GM21576 (cell line): ENCODE measurements at regions not wholly inside any gene's neighbourhood (a gene's known extent, or its start where the extent isn't known, plus 50 kb on each side); places are given as distances from the start of the nearest gene placed in this dataset.
"Not testable (repeated sequence)": the region's sequence is repeated elsewhere in the genome, so short reads cannot be mapped to it uniquely, and the experiment has no call there.

ENCODE experiments used
- ATAC-seq: cut with Tn5 transposase; IDR thresholded peaks from one replicate; pipeline ENCODE4 v1.9.1; 2021; ENCODE audit warnings: mild to moderate bottlenecking, moderate library complexity; ENCODE audit not compliant: unreplicated experiment

GRCh38 chr6:14290041-14290771 lies 172.6 kb downstream of the CD83 start:
- no peak for ATAC-seq

DNA sequence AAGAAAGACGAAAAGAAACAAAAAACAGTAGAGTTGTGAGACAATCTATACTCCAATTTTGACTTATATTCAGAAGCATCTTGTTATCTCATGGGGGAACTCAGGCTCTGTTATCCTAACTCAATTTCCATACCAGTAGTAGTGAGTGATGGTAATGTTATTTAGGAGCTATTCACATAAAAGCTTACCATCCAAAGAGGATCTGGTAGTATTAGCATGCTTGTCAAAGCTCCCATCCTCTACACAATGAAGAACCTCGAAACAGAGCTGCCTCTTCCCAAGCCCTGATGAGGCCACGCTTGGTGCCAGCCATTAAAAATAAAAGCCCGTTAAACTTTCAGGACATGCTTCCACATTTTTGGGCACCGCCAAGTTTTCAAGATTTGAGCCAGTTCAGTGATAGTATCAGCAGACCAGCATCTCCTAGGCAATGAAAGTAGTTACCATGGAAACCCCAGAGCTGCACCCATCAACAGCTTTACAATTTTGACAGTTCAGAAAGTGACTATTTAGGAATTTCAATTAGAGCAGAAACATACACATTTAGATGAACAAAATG lies 173.3 kb downstream of the CD83 start:
- ATAC-seq: no peak

- no peak for ATAC-seq
These were observed 173.8 kb downstream of the CD83 start for GRCh38 chr6:14291331-14291730.

DNA sequence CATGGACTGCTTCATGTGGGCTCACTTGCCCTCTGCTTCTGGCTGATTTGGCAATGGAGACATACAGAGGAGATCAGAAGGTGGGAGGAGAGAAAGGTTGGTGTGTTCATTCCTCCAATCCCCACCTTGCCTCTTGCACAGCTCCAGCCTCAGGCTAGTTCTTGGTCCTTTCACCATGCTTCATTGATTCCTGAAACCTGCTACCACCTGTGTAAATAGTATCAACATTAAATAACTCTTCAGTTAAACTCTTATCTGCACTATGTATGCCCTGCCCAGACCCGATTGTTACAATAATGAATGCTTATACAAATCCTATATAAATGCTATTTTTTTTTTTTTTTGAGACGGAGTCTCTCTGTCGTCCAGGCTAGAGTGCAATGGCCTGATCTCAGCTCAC lies 174.5 kb downstream of the CD83 start:
- ATAC-seq: no peak

DNA sequence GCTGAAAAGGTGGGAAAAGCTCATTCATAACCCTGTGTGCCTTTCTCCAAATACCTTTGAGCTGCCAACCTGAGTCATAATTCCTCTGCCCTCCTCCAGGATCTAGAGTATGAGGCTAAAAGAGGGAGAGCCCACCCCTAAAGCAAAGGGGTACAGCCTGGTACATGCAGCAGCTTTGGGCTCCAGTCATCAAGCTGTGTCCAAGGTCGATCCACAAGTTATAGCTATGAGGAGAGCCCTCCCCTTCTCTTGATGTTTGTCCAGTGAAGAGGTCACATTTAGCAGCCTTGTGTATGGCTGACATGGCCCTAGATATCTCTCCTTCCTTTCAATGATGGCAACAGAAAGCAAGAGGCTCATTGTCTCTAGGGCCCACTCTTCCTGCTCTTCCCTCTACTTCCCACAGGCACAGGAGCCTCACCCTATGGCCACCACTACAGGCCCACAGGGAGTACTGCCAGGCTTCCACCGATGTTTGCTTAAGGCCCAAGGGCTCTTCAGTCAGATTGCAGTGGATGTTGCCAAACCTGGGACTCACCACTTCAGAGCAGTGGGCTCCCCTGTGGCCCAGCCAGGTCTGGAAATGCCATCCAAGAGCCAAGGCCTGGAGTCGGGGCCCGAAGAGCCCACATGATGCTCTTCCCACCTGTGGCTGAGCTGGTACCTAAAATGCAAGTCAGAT lies 176.8 kb downstream of the CD83 start:
- no peak for ATAC-seq

GRCh38 chr6:14296698-14297097 lies 179.1 kb downstream of the CD83 start:
- not testable (repeated sequence) for ATAC-seq

DNA sequence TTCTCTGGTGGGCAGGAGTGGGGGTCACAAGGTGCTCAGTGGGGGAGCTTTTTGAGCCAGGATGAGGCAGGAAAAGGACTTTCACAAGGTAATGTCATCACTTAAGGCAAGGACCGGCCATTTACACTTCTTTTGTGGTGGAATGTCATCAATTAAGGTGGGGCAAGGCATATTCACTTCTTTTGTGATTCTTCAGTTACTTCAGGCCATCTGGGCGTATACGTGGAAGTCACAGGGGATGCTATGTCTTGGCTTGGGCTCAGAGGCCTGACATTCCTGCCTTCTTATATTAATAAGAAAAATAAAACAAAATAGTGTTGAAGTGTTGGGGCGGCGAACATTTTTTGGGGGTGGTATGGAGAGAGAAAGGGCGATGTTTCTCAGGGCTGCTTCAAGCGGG lies 179.5 kb downstream of the CD83 start:
- ATAC-seq: not testable (repeated sequence)

- ATAC-seq: not testable (repeated sequence)
These were observed 182.6 kb downstream of the CD83 start for GRCh38 chr6:14300189-14300588.

- ATAC-seq: not testable (repeated sequence)
These were observed 183.1 kb downstream of the CD83 start for GRCh38 chr6:14300721-14301120.

DNA sequence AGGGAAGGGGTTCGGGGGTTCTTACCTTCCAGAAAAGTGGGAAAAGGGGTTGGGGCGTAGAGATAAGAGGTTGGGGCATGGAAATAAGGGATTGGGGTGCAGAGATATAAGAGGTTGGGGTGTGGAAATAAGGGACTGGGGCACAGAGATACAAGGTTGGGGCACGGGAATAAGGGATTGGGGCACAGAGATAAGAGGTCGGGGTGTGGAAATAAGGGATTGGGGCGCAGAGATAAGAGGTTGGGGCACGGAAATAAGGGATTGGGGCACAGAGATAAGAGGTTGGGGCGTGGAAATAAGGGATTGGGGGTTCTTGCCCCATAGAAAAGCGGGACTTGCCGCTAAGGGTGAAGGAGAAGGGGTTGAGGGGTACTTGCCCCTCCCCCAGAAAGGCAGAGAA lies 183.9 kb downstream of the CD83 start:
- not testable (repeated sequence) for ATAC-seq

- ATAC-seq: no peak
These were observed 187.6 kb downstream of the CD83 start for GRCh38 chr6:14305131-14305530.

GRCh38 chr6:14305624-14306023 lies 188.1 kb downstream of the CD83 start:
- ATAC-seq: no peak

- no peak for ATAC-seq
These were observed 188.8 kb downstream of the CD83 start for GRCh38 chr6:14306151-14306906.

DNA sequence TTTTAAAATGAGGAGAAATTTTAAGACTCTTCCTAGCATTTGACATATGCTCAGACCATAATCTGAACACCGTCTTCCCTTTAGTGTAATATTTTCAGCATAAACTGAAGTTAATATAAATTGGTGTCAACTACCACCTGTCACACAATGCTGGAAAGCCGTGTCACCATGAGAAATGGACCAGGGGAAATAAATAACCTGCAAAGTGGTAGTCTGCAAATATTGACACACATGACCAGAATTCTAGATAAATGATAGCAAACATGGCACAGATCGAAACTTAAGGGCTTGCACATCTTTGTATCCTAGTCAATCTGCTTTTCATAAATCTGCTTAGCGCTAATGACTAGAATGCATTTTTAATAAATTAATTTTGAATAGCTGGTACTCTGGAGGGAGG lies 191.9 kb downstream of the CD83 start:
- ATAC-seq: no peak

DNA sequence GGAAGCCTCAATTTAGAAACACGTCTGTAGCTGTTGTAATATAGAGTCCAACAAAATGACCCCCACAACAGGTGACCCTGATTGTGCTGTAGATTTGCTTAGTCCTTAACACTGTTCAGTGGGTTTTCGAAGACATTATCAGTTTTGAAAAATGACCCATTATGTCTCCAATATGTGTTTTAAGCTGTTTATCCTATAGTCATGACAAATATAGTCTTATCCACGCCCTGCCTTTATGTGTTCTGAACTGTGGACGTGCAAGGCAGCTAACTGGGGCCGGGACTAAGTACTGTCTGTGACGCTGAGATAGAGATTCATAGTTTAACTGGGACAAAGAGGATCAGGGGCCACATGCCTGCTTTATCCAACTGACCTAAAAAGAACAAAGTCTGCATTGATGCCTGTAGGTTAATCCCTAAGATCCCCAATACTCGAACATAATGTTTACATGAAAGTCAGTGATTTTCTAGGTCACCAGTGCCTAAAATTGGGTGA lies 192.4 kb downstream of the CD83 start:
- no peak for ATAC-seq

DNA sequence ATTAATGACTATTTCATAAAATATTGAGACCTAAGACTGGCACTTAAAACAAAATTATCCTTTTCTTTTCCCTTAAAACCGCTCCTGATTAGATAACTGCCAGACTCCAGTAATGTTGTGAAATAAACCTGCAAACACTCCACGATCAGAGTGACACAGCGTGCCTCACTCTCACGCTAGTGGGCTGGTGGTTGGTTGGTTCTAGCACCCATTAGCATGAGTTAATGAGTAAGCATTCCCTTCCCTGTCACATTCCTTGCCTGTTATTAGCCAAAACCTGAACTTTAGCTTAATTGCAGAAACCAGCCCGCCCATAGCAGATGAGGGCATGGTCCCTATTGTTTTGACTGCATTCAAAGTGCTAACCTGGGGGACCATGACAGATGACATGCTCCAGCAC lies 193.4 kb downstream of the CD83 start:
- no peak for ATAC-seq

DNA sequence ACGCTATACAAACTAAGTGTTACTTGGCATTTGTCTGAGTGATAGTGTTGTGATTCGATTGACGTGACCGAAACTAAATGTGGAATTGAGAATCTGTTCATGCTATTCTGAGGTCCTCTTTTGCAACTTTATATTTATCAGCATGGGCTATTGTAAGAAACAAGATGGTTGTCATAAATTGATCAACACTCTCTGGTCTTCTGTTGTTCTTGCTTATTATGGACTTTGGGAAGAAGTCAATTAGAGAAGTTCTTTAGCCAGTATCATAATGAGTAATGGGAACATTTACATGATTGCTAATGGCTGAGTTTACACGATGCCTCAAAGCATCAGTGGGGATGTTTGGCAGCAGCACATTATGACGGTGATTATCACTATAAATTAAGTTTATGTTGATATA lies 195.0 kb downstream of the CD83 start:
- ATAC-seq: no peak

- no peak for ATAC-seq
These were observed 195.7 kb downstream of the CD83 start for GRCh38 chr6:14313248-14313647.

DNA sequence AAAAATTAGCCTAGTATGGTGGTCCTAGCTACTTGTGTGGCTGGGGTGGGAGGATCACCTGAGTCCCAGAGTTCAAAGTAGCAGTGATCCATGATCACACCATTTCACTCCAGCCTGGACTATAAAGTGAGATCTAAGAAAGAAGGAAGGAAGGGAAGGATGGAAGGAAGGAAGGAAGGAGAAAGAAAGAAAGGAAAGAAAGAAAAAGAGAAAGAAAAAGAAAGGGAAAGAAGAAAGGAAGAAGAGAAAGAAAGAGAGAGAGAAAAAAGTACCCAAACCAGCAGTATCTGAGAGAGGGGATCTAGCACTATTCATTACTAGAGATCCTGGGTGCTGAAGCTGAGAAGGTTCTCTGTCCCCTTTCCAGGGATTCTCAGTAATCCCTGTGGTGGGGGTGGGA lies 197.8 kb downstream of the CD83 start:
- ATAC-seq: no peak

DNA sequence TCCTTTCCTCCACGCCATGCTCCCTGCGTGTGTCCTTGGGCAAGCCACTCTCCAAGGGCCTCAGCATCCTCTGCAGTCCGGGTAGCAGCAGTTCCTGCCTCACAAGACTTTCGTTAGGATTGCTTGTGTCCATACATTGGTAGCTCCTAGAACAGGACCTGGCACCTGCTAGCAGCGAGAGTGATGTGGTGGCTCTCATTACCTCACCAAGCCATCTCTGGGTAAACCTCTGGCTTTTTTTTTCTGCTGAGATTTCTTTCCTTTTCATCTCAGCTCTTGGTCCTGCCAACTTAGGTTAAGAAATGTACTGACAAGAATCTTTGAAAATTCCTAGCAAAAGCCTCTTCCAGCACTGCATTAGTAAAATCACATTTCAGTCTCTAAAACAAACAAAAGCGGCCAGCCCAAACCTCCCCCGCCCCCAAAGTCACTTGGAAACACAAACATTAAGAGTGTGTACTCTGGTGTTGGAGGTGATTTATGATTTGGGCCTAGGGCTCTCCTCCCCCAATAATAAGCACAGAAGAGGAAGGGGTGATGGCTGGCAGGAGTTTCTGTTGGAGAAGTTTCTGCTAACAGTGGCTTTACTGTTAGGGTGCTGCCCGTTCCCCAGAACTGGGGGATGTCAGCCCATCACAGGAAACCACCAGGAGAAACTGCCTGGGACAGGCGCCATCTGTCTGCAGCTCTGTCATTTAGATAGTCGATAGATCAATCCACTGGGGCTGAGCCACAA lies 199.2 kb downstream of the CD83 start:
- ATAC-seq: no peak
